ENCODE measurements at regions not wholly inside any gene's neighbourhood (a gene's known extent, or its start where the extent isn't known, plus 50 kb on each side); places are given as distances from the start of the nearest gene placed in this dataset.

DNA sequence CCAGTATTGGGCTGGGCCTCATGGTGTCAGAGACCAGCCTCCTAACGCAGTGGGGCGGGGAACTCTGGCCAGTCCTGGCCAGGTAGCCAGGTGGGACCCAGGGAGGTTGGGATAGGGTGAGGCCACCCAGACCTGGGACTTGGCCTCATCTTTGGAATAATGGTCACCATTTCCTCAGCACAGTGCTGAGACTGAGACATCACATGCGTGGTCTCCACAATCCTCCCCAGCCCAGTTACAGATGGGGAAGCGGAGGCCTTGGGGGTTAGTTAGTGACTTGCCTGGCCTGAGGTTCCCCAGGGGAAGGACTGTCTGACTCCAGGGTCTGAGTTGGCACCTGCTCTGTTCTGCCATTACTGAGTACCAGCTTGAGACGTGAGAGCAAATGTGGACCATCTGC, 77.9 kb upstream of the CASZ1 start:
- H3K36me3 ChIP-seq = no peaks in the 10 kb centered on the region
- intact Hi-C loops (cut with DNase I; ENCODE audit: low total_unique reads) = no loop called here
- no peaks in the 10 kb centered on the region for H3K9me3 ChIP-seq
- no peak for DNase-seq
- H3K27me3 ChIP-seq = no peaks in the 10 kb centered on the region
- TF ChIP-seq, protein P1, sequence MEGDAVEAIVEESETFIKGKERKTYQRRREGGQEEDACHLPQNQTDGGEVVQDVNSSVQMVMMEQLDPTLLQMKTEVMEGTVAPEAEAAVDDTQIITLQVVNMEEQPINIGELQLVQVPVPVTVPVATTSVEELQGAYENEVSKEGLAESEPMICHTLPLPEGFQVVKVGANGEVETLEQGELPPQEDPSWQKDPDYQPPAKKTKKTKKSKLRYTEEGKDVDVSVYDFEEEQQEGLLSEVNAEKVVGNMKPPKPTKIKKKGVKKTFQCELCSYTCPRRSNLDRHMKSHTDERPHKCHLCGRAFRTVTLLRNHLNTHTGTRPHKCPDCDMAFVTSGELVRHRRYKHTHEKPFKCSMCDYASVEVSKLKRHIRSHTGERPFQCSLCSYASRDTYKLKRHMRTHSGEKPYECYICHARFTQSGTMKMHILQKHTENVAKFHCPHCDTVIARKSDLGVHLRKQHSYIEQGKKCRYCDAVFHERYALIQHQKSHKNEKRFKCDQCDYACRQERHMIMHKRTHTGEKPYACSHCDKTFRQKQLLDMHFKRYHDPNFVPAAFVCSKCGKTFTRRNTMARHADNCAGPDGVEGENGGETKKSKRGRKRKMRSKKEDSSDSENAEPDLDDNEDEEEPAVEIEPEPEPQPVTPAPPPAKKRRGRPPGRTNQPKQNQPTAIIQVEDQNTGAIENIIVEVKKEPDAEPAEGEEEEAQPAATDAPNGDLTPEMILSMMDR (IDR thresholded peaks at IDR 0.05) = no peak
- TF ChIP-seq POLR2A (IDR thresholded peaks at IDR 0.05) = no peak
- H3K4me1 ChIP-seq = no peaks in the 10 kb centered on the region
- no peak overlapping the region for H3K27ac ChIP-seq
- no peak overlapping the region for H3K4me3 ChIP-seq

DNA sequence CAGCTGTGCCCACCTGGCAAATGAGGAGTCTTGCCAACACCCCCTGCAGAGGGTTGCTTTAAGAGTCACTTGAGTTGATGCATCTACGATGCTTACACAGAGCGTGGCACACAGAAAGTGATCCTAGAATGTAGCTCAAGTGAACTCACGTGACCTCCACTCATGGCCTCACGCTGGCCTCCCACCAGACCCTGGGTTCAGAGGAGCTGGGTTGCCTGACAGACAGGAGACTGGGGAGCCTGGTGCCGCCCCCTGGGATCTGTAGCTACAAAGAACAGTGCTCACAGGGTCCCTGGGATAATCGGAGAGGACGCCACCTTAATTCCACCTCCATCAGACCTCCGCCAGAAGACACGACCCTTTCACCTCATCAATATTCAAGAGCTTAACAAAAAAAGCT, 81.4 kb upstream of the CASZ1 start:
- Histone ChIP-seq H3K27ac (no peak overlapping the region), H3K9me3 (no peaks in the 10 kb centered on the region), H3K4me1 (no peaks in the 10 kb centered on the region), H3K27me3 (no peaks in the 10 kb centered on the region), H3K4me3 (no peak overlapping the region), H3K36me3 (no peaks in the 10 kb centered on the region)
- TF ChIP-seq, protein P1 (IDR thresholded peaks at IDR 0.05) = no peak
- no peak for TF ChIP-seq POLR2A (IDR thresholded peaks at IDR 0.05)
- DNase-seq = no peak
- intact Hi-C loops (cut with DNase I; ENCODE audit: low total_unique reads) = no loop called here

DNA sequence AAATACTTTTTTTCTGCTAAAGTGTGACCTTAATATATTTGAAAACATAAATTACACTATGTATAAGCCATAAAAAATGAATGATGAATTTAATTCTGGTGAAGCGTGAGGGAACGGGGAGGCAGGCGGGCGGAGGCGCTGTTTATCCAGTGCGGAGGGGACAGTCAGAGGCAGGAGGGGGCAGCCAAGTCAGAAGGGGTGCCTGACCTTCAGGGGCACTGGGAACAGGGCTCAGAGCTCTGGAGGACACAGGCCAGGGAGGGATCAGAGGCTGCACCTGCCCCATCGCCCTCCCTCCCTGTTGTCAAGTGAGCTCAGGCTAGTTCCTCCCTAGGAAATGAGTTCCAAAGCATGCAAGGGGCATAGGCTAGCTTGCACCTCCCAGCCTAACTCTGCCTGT, 82.0 kb upstream of the CASZ1 start:
- H3K27ac ChIP-seq = no peak overlapping the region
- H3K36me3 ChIP-seq = no peaks in the 10 kb centered on the region
- no peaks in the 10 kb centered on the region for H3K4me1 ChIP-seq
- H3K4me3 ChIP-seq = no peak overlapping the region
- H3K9me3 ChIP-seq = no peaks in the 10 kb centered on the region
- intact Hi-C loops (cut with DNase I; ENCODE audit: low total_unique reads) = no loop called here
- no peaks in the 10 kb centered on the region for H3K27me3 ChIP-seq
- TF ChIP-seq POLR2A (IDR thresholded peaks at IDR 0.05) = no peak
- TF ChIP-seq, protein P1 (IDR thresholded peaks at IDR 0.05) = no peak
- DNase-seq = no peak

GRCh38 chr1:10880063-10880462, 83.6 kb upstream of the CASZ1 start:
- TF ChIP-seq, protein P1 (IDR thresholded peaks at IDR 0.05) = no peak
- TF ChIP-seq POLR2A (IDR thresholded peaks at IDR 0.05) = no peak
- Histone ChIP-seq H3K4me3 (no peak overlapping the region), H3K27me3 (peaks cover 0 to 5% of the 10 kb centered on the region in 2 donors), H3K27ac (no peak overlapping the region), H3K4me1 (no peaks in the 10 kb centered on the region), H3K36me3 (no peaks in the 10 kb centered on the region), H3K9me3 (no peaks in the 10 kb centered on the region)
- DNase-seq = no peak
- intact Hi-C loops (cut with DNase I; ENCODE audit: low total_unique reads) = no loop called here

DNA sequence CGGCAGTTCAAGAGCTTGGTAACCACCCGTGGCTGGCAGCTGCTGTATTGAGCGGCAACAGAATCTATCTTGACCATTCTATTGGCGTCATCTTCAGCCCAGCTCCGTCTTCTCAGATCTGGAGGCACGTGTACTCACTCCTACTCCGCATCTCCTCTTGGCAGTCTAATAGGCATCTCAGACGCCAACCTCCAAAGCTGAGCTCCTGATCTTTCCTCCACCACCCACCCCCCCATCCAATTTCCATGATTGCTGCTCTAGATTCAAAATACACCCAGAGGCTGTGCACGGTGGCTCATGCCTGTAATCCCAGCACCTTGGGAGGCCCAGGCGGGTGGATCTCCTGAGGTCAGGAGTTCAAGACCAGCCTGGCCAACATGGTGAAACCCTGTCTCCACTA, 84.6 kb upstream of the CASZ1 start:
- H3K27me3 ChIP-seq = peaks cover 0 to 7% of the 10 kb centered on the region in 2 donors
- H3K36me3 ChIP-seq = no peaks in the 10 kb centered on the region
- no peak for DNase-seq
- no peaks in the 10 kb centered on the region for H3K9me3 ChIP-seq
- no peaks in the 10 kb centered on the region for H3K4me1 ChIP-seq
- TF ChIP-seq, protein P1 (IDR thresholded peaks at IDR 0.05) = no peak
- TF ChIP-seq POLR2A (IDR thresholded peaks at IDR 0.05) = no peak
- intact Hi-C loops (cut with DNase I; ENCODE audit: low total_unique reads) = no loop called here
- no peak overlapping the region for H3K4me3 ChIP-seq
- no peak overlapping the region for H3K27ac ChIP-seq

Measured in uterus (tissue), 3 donors.